ENCODE measurements at regions not wholly inside any gene's neighbourhood (a gene's known extent, or its start where the extent isn't known, plus 50 kb on each side); places are given as distances from the start of the nearest gene placed in this dataset.
"Not testable (repeated sequence)": the region's sequence is repeated elsewhere in the genome, so short reads cannot be mapped to it uniquely, and the experiment has no call there.

- H3K9me3 Mint-ChIP-seq: peaks cover 4% of the 10 kb centered on the region
- H3K4me1 Mint-ChIP-seq: no peaks in the 10 kb centered on the region
- DNase-seq (ENCODE audit: low spot score in 2 of 2) (no peak), ATAC-seq (no peak)
- H3K4me3 Mint-ChIP-seq: no peak overlapping the region
- no peaks in the 10 kb centered on the region for H3K36me3 Mint-ChIP-seq
- no peak overlapping the region for H3K27ac Mint-ChIP-seq
Observed at GRCh38 chr13:110004814-110005213, 218.4 kb upstream of the IRS2 start.

DNA sequence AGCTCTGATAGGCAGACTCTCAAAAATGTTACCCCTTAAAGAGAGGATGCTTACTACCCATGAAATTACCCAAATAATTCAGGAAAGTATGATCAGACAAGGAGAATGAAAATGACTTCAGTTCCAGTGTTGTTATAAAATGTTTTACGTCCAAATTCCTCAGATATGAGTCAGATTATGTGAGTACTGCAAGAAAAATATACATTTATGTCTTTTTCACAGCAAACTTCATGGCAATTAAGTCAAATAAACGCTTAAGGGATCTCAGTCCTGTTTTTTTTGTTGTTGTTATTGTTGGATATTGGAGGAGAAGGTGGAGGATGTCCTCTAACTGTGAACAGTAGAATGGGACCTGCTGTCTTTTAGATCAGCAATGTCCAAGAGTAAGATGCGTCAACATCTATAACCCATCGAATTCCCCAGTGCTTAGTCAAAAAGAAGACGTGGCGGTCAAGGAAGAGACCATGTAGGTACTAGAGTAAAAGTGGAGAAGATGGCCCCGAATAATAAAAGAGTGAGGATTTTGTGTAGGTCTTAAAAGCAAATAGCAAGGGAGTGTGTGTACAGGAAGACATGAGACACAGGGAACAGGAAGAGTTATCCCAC, 215.4 kb upstream of the IRS2 start:
- Mint-ChIP-seq H3K9me3 (peaks cover 4% of the 10 kb centered on the region), H3K4me1 (no peaks in the 10 kb centered on the region), H3K36me3 (no peaks in the 10 kb centered on the region), H3K27ac (no peak overlapping the region), H3K4me3 (no peak overlapping the region)
- ATAC-seq (no peak), DNase-seq (ENCODE audit: low spot score in 2 of 2) (no peak)

DNA sequence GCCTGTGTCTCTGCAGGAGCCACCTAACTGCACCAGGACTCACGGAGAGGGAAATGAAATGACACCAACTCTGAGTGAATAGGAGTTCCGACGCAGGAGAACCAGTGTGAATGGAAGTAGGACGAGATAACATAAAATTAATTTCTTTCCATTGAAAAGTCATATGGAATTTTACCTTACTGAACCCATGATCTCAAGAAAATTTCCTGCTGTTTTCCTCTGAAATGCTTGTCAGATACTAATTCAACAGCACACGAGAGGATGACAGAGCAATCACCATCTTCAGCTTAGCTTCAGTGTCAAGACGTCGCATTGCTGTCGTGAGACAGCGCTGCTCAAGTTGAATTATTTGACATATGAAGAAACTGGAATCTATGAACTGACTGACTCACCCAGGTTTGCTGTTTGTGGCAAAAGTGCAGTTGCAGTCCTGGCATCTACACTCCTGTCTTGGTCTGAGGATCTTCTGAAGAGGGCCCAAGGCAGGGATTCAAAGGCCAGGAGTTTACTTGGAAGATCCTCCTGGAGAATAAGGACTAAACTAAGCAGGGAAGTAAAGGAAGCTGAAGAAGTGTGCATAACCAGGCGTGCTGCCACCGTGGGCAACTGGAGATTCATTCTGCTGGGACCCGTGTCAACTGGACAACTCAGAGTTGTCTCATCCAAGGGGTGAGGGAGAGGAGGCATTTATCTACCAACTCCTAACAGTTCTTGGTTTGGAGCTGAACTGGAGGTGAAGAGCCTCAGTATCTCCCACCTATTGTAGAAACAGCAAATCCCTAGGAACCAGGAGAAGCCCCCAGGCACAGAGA, 214.4 kb upstream of the IRS2 start:
- Mint-ChIP-seq H3K4me3 (no peak overlapping the region), H3K27ac (no peak overlapping the region), H3K4me1 (no peaks in the 10 kb centered on the region), H3K36me3 (no peaks in the 10 kb centered on the region), H3K9me3 (peaks cover 4% of the 10 kb centered on the region)
- ATAC-seq (no peak), DNase-seq (ENCODE audit: low spot score in 2 of 2) (no peak)

GRCh38 chr13:109999659-110000533, 213.5 kb upstream of the IRS2 start:
- no peaks in the 10 kb centered on the region for H3K36me3 Mint-ChIP-seq
- no peak for ATAC-seq
- H3K4me1 Mint-ChIP-seq: no peaks in the 10 kb centered on the region
- H3K9me3 Mint-ChIP-seq: peaks cover 4% of the 10 kb centered on the region
- no peak overlapping the region for H3K27ac Mint-ChIP-seq
- H3K4me3 Mint-ChIP-seq: no peak overlapping the region
- DNase-seq (ENCODE audit: low spot score in 2 of 2): no peak

- Mint-ChIP-seq H3K4me1 (no peaks in the 10 kb centered on the region), H3K36me3 (no peaks in the 10 kb centered on the region), H3K4me3 (no peak overlapping the region), H3K9me3 (peaks cover 4% of the 10 kb centered on the region), H3K27ac (no peak overlapping the region)
- no peak for ATAC-seq
- no peak for DNase-seq (ENCODE audit: low spot score in 2 of 2)
Observed at GRCh38 chr13:109998684-109999533, 212.5 kb upstream of the IRS2 start.

- H3K4me1 Mint-ChIP-seq: no peaks in the 10 kb centered on the region
- no peak overlapping the region for H3K27ac Mint-ChIP-seq
- DNase-seq (ENCODE audit: low spot score in 2 of 2) (no peak), ATAC-seq (no peak)
- no peaks in the 10 kb centered on the region for H3K36me3 Mint-ChIP-seq
- peaks cover 4% of the 10 kb centered on the region for H3K9me3 Mint-ChIP-seq
- H3K4me3 Mint-ChIP-seq: no peak overlapping the region
Observed at GRCh38 chr13:109998037-109998436, 211.7 kb upstream of the IRS2 start.

GRCh38 chr13:109997056-109997595, 210.7 kb upstream of the IRS2 start:
- not testable (repeated sequence) for ATAC-seq; H3K9me3 Mint-ChIP-seq; H3K4me1 Mint-ChIP-seq; H3K27ac Mint-ChIP-seq; H3K36me3 Mint-ChIP-seq; H3K4me3 Mint-ChIP-seq; DNase-seq (ENCODE audit: low spot score in 2 of 2)

DNA sequence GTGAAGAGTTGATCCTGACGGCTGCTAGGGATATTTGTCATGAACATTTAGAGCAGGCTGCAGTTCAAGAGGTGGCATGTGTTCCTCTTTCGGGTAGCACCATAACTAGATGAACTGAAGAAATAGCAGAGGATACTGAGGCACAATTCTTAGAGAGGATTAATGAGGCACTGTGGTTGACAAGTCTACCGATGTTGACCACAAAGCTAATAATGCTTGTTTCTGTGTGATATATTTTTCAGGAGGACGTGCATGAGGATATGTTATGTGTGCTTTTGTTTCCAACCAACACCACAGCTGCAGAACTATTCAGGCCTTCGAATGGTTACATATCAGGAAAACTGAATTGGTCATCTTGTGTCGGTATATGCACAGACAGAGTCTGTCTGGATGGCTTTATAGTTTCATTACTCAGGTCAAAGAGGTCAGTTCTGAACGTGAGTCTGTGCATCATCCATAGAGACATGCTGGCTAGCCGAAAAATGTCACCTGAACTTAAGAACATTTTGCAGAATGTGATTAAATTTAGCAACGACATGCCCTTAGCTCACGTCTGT, 210.1 kb upstream of the IRS2 start:
- H3K9me3 Mint-ChIP-seq: no peaks in the 10 kb centered on the region

GRCh38 chr13:109995578-109995977, 209.2 kb upstream of the IRS2 start:
- H3K4me3 Mint-ChIP-seq: no peak overlapping the region
- DNase-seq (ENCODE audit: low spot score in 2 of 2) (no peak), ATAC-seq (no peak)
- no peaks in the 10 kb centered on the region for H3K4me1 Mint-ChIP-seq
- H3K36me3 Mint-ChIP-seq: no peaks in the 10 kb centered on the region
- no peaks in the 10 kb centered on the region for H3K9me3 Mint-ChIP-seq
- no peak overlapping the region for H3K27ac Mint-ChIP-seq

More for the DNA sequence above, 210.1 kb upstream of the IRS2 start:
- Mint-ChIP-seq H3K27ac (no peak overlapping the region), H3K36me3 (no peaks in the 10 kb centered on the region), H3K4me1 (no peaks in the 10 kb centered on the region), H3K4me3 (no peak overlapping the region)
- ATAC-seq (no peak), DNase-seq (ENCODE audit: low spot score in 2 of 2) (no peak)

- Mint-ChIP-seq H3K4me1 (no peaks in the 10 kb centered on the region), H3K27ac (no peak overlapping the region), H3K36me3 (no peaks in the 10 kb centered on the region), H3K9me3 (peaks cover 4% of the 10 kb centered on the region), H3K4me3 (no peak overlapping the region)
- DNase-seq (ENCODE audit: low spot score in 2 of 2): no peak
- ATAC-seq: no peak
Observed at GRCh38 chr13:109990296-109990695, 203.9 kb upstream of the IRS2 start.

GRCh38 chr13:109989686-109990085, 203.3 kb upstream of the IRS2 start:
- DNase-seq (ENCODE audit: low spot score in 2 of 2) (no peak), ATAC-seq (no peak)
- H3K27ac Mint-ChIP-seq: no peak overlapping the region
- H3K4me1 Mint-ChIP-seq: no peaks in the 10 kb centered on the region
- H3K36me3 Mint-ChIP-seq: no peaks in the 10 kb centered on the region
- peaks cover 4% of the 10 kb centered on the region for H3K9me3 Mint-ChIP-seq
- no peak overlapping the region for H3K4me3 Mint-ChIP-seq

GRCh38 chr13:109989155-109989554, 202.8 kb upstream of the IRS2 start:
- peaks cover 4% of the 10 kb centered on the region for H3K9me3 Mint-ChIP-seq
- no peaks in the 10 kb centered on the region for H3K36me3 Mint-ChIP-seq
- DNase-seq (ENCODE audit: low spot score in 2 of 2): no peak
- H3K4me1 Mint-ChIP-seq: no peaks in the 10 kb centered on the region
- H3K4me3 Mint-ChIP-seq: no peak overlapping the region
- ATAC-seq: no peak
- no peak overlapping the region for H3K27ac Mint-ChIP-seq

DNA sequence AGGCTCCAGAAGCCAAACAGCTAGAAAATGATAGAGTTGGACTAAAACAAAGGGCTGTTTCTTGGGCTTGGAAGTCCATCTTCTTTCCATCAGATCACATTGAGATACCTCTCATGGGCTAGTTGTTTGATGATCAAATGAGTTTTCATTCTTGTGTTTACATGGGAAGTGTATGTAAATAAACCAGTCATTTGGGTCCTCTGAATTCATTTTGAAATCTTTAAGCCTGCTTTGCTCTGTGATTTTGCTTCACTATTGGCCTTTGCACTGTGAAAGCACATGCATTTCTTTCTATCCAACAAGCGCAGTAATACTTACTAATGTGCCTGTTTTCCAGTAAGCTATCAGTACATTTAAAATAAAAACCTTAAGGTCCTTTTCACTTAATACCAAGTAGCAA, 200.5 kb upstream of the IRS2 start:
- no peak overlapping the region for H3K27ac Mint-ChIP-seq
- H3K4me3 Mint-ChIP-seq: no peak overlapping the region
- H3K36me3 Mint-ChIP-seq: no peaks in the 10 kb centered on the region
- peaks cover 4% of the 10 kb centered on the region for H3K9me3 Mint-ChIP-seq
- DNase-seq (ENCODE audit: low spot score in 2 of 2) (no peak), ATAC-seq (no peak)
- H3K4me1 Mint-ChIP-seq: no peaks in the 10 kb centered on the region

DNA sequence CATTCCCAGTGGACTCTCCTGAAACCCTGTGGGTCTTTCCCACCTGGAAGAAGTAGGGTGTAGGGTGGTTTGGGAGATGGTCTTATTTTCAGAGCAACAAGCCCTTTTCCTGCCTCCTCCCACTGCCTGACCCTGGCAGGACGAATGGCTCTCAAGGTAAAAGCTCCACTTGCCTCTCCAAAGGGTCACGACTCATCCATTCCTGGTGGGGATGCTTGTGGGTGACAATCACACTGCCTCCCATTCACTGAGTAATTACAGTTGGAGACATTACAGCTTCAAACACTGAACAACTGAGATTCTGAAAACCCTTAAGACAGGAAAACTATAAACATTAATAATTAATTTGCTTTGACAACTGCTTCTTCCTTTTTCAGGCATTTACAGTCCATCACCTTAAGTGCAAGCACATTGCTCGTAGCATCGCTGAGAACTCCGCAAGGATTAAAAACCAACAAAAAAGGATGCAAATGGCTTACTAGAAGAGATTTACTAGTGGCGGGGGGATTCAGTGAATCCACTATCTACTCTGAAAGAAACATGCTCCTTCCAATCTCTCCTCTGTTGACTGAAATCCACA, 199.6 kb upstream of the IRS2 start:
- Mint-ChIP-seq H3K4me1 (no peaks in the 10 kb centered on the region), H3K27ac (no peak overlapping the region), H3K4me3 (no peak overlapping the region), H3K36me3 (no peaks in the 10 kb centered on the region), H3K9me3 (peaks cover 4% of the 10 kb centered on the region)
- ATAC-seq (no peak), DNase-seq (ENCODE audit: low spot score in 2 of 2) (no peak)
